Glutamatergic neuron (in vitro differentiated cells): ENCODE measurements at regions not wholly inside any gene's neighbourhood (a gene's known extent, or its start where the extent isn't known, plus 50 kb on each side); places are given as distances from the start of the nearest gene placed in this dataset.
"Not testable (repeated sequence)": the region's sequence is repeated elsewhere in the genome, so short reads cannot be mapped to it uniquely, and the experiment has no call there.

Experiments
- DNase-seq: peaks from one replicate; pipeline ENCODE4 v3.0.0; 2022
- H3K27ac Mint-ChIP-seq: one replicate; pipeline ENCODE4 v1.8.0; 2020; ENCODE audit warnings: mild to moderate bottlenecking, mixed read lengths, inconsistent platforms; ENCODE audit not compliant: unreplicated experiment
- H3K27me3 Mint-ChIP-seq: one replicate; pipeline ENCODE4 v1.8.0; 2020; ENCODE audit warnings: mild to moderate bottlenecking, moderate library complexity, mixed read lengths, inconsistent platforms; ENCODE audit not compliant: unreplicated experiment
- H3K36me3 Mint-ChIP-seq: one replicate; pipeline ENCODE4 v1.8.0; 2020; ENCODE audit warnings: mild to moderate bottlenecking, mixed read lengths, inconsistent platforms; ENCODE audit not compliant: unreplicated experiment
- H3K4me1 Mint-ChIP-seq: one replicate; pipeline ENCODE4 v1.8.0; 2020; ENCODE audit warnings: mild to moderate bottlenecking, low read depth, mixed read lengths, inconsistent platforms; ENCODE audit not compliant: unreplicated experiment
- H3K4me3 Mint-ChIP-seq: one replicate; pipeline ENCODE4 v1.8.0; 2020; ENCODE audit warnings: mild to moderate bottlenecking, mixed read lengths, inconsistent platforms; ENCODE audit not compliant: unreplicated experiment
- H3K9me3 Mint-ChIP-seq: one replicate; pipeline ENCODE4 v1.8.0; 2020; ENCODE audit warnings: mild to moderate bottlenecking, moderate library complexity, mixed read lengths, inconsistent platforms; ENCODE audit not compliant: unreplicated experiment
- TF ChIP-seq, protein P1 (sequence below): fragments of 200-600 bp; sonication (generic); IDR thresholded peaks from one replicate; pipeline ENCODE4 v1.5.0; 2021; ENCODE audit not compliant: partially characterized antibody, unreplicated experiment

DNA sequence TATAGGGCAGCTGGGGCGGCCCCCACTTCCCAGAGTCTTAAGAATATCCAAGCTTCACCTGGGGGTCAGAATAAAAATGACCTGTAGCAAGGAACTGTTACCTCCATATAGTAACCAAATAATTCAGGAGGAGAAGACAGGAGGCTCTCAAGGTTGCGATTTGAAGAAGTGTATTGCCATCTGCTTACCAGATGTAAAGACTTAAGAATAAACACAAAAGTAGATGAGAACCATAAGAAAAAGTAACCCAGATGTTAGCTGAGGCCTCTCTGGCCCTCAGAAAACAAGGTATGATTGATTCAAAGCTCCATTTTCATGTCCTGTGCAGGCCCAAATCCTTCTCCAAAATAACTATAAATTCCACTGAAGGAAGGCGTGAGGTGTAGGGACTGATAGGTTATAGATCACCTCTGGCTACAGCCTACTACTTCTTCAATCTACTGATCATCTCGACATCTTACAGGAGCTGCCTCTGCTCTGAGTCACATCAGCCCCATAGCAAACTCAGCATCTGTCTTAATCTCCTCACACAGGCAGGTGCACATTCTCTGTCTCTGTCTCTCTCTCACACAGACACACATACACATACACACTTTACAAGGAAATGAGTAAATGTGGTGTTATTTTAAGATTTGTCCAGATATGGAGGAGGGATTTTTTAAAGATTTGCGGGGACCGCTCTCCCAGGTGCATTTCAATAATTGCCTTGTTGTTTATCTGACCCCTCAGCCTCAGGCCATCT is 193.9 kb upstream of the EDNRA start:
- Mint-ChIP-seq H3K36me3 (no peaks in the 10 kb centered on the region), H3K27me3 (no peaks in the 10 kb centered on the region), H3K4me3 (no peak overlapping the region), H3K9me3 (peaks cover 1% of the 10 kb centered on the region), H3K27ac (no peak overlapping the region), H3K4me1 (peaks cover 2% of the 10 kb centered on the region)
- TF ChIP-seq, protein P1, sequence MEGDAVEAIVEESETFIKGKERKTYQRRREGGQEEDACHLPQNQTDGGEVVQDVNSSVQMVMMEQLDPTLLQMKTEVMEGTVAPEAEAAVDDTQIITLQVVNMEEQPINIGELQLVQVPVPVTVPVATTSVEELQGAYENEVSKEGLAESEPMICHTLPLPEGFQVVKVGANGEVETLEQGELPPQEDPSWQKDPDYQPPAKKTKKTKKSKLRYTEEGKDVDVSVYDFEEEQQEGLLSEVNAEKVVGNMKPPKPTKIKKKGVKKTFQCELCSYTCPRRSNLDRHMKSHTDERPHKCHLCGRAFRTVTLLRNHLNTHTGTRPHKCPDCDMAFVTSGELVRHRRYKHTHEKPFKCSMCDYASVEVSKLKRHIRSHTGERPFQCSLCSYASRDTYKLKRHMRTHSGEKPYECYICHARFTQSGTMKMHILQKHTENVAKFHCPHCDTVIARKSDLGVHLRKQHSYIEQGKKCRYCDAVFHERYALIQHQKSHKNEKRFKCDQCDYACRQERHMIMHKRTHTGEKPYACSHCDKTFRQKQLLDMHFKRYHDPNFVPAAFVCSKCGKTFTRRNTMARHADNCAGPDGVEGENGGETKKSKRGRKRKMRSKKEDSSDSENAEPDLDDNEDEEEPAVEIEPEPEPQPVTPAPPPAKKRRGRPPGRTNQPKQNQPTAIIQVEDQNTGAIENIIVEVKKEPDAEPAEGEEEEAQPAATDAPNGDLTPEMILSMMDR, result no peak
- no peak for DNase-seq

DNA sequence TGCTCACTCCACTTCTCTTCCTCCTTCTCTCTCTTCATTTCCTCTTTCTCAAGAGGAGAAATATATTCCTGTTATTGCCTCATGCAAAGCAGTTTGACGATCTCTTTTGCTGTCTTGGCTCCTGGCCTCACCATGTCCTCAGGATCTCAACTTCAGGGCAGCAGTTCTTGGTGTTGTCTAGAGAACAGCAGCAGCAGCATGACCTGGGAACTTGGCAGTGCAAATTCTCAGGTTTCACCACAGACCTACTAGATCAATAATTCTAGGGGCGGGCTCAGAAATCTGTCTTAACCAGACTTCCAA is 193.4 kb upstream of the EDNRA start:
- Mint-ChIP-seq H3K9me3 (peaks cover 2% of the 10 kb centered on the region), H3K27me3 (no peaks in the 10 kb centered on the region), H3K36me3 (no peaks in the 10 kb centered on the region), H3K4me1 (peaks cover 2% of the 10 kb centered on the region), H3K27ac (no peak overlapping the region), H3K4me3 (no peak overlapping the region)
- no peak for DNase-seq
- TF ChIP-seq, protein P1, result no peak

DNA sequence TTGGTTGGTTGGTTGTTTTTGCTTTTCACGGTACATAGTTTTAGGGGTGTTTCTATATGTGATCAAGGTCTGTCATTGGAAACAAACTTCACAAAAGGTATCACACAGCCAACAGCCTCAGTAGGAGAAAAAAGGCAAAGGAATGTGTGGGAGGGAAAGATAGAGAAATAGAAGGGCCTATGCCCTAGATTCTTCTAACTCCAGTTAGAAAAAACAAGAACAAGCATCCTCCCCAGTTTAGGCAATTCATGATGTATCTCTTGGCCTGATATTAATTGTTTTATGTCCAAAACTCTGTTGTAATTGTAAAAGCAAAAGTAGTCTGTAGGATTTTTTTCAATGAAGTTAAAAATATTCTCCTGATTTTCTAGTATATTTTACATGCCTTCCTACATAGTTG is 192.4 kb upstream of the EDNRA start:
- TF ChIP-seq, protein P1, result no peak
- Mint-ChIP-seq H3K9me3 (peaks cover 2% of the 10 kb centered on the region), H3K4me3 (no peak overlapping the region), H3K36me3 (no peaks in the 10 kb centered on the region), H3K27ac (no peak overlapping the region), H3K4me1 (peaks cover 2% of the 10 kb centered on the region), H3K27me3 (no peaks in the 10 kb centered on the region)
- DNase-seq, result no peak

- TF ChIP-seq, protein P1, result no peak
- no peak overlapping the region for H3K27ac Mint-ChIP-seq
- H3K36me3 Mint-ChIP-seq, result no peaks in the 10 kb centered on the region
- H3K4me1 Mint-ChIP-seq, result peaks cover 2% of the 10 kb centered on the region
- no peaks in the 10 kb centered on the region for H3K27me3 Mint-ChIP-seq
- DNase-seq, result no peak
- H3K9me3 Mint-ChIP-seq, result peaks cover 2% of the 10 kb centered on the region
- H3K4me3 Mint-ChIP-seq, result no peak overlapping the region
These were observed 191.7 kb upstream of the EDNRA start for GRCh38 chr4:147289181-147289580.

DNA sequence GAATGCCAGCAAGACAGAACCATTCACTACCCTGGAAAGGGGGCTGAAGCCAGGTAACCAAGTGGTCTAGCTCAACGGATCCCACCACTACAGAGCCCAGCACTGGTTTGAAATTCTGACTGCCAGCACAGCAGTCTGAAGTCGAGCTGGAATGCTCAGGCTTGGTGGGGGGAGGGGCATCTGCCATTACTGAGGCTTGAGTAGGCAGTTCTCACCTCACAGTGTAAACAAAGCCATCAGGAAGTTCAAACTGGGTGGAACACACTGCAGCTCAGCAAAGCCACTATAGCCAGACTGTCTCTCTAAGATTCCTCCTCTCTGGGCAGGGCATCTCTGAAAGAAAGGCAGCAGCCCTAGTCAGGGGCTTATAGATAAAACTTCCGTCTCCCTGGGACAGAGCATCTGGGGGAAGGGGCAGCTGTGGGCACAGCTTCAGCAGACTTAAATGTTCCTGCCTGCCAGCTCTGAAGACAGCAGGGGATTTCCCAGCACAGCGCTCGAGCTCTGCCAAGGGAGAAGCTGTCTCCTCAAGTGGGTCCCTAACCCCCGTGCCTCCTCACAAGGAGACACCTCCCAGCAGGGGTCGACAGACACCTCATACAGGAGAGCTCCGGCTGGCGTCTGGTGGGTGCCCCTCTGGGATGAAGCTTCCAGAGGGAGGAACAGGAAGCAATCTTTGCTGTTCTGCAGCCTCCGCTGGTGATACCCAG is 188.1 kb upstream of the EDNRA start:
- not testable (repeated sequence) for H3K27ac Mint-ChIP-seq, H3K4me3 Mint-ChIP-seq, H3K4me1 Mint-ChIP-seq, DNase-seq, H3K9me3 Mint-ChIP-seq, H3K27me3 Mint-ChIP-seq, H3K36me3 Mint-ChIP-seq

GRCh38 chr4:147293314-147293677 is 187.6 kb upstream of the EDNRA start:
- not testable (repeated sequence) for H3K4me1 Mint-ChIP-seq, H3K27ac Mint-ChIP-seq, H3K36me3 Mint-ChIP-seq, H3K9me3 Mint-ChIP-seq, H3K4me3 Mint-ChIP-seq, H3K27me3 Mint-ChIP-seq, DNase-seq
